Dedifferentiated amniotic fluid mesenchymal stem cell (primary cell): ENCODE measurements at regions not wholly inside any gene's neighbourhood (a gene's known extent, or its start where the extent isn't known, plus 50 kb on each side); places are given as distances from the start of the nearest gene placed in this dataset.

Experiments used
- DNase-seq: peaks from one replicate; pipeline ENCODE4 v3.0.0-alpha.2; 2016; ENCODE audit errors: extremely low spot score

- DNase-seq, result no peak
These were observed 365.6 kb upstream of the ADGRL2 start for GRCh38 chr1:81435175-81435574.

GRCh38 chr1:81433676-81434075 is 367.1 kb upstream of the ADGRL2 start:
- DNase-seq, result no peak

- no peak for DNase-seq
These were observed 368.1 kb upstream of the ADGRL2 start for GRCh38 chr1:81432654-81433109.

- DNase-seq, result no peak
These were observed 368.7 kb upstream of the ADGRL2 start for GRCh38 chr1:81432059-81432458.

- DNase-seq, result no peak
These were observed 369.1 kb upstream of the ADGRL2 start for GRCh38 chr1:81431624-81432000.

GRCh38 chr1:81430955-81431623 is 369.6 kb upstream of the ADGRL2 start:
- no peak for DNase-seq

- DNase-seq, result no peak
These were observed 370.3 kb upstream of the ADGRL2 start for GRCh38 chr1:81430236-81430938.

- DNase-seq, result no peak
These were observed 371.7 kb upstream of the ADGRL2 start for GRCh38 chr1:81428998-81429397.

GRCh38 chr1:81424816-81425215 is 375.9 kb upstream of the ADGRL2 start:
- no peak for DNase-seq

- DNase-seq, result peak; percentile 61
These were observed 376.7 kb upstream of the ADGRL2 start for GRCh38 chr1:81424061-81424460.

GRCh38 chr1:81420760-81421159 is 380.0 kb upstream of the ADGRL2 start:
- no peak for DNase-seq

GRCh38 chr1:81414488-81415015 is 386.2 kb upstream of the ADGRL2 start:
- peak; percentile 28 for DNase-seq

GRCh38 chr1:81412954-81413353 is 387.8 kb upstream of the ADGRL2 start:
- DNase-seq, result no peak

GRCh38 chr1:81410941-81411340 is 389.8 kb upstream of the ADGRL2 start:
- DNase-seq, result no peak

GRCh38 chr1:81410351-81410750 is 390.4 kb upstream of the ADGRL2 start:
- DNase-seq, result no peak

GRCh38 chr1:81409780-81410274 is 390.9 kb upstream of the ADGRL2 start:
- no peak for DNase-seq

GRCh38 chr1:81409262-81409661 is 391.5 kb upstream of the ADGRL2 start:
- DNase-seq, result no peak

GRCh38 chr1:81408419-81408818 is 392.3 kb upstream of the ADGRL2 start:
- no peak for DNase-seq

- DNase-seq, result peak; percentile 34
These were observed 393.5 kb upstream of the ADGRL2 start for GRCh38 chr1:81407000-81407821.

GRCh38 chr1:81406292-81406999 is 394.3 kb upstream of the ADGRL2 start:
- DNase-seq, result no peak

GRCh38 chr1:81398041-81398440 is 402.7 kb upstream of the ADGRL2 start:
- DNase-seq, result no peak
